Endodermal cell (in vitro differentiated cells): ENCODE measurements at regions not wholly inside any gene's neighbourhood (a gene's known extent, or its start where the extent isn't known, plus 50 kb on each side); places are given as distances from the start of the nearest gene placed in this dataset.

ENCODE experiments used
- DNase-seq: peaks from one replicate; pipeline ENCODE4 v3.0.0-alpha.2; 2017
- H3K27ac ChIP-seq: 2 replicates; pipeline ENCODE4 v1.5.1; 2013; ENCODE audit warnings: mild to moderate bottlenecking, low read depth, low read length, moderate library complexity
- H3K27me3 ChIP-seq: 2 replicates; pipeline ENCODE4 v1.6.1; 2013; ENCODE audit warnings: mild to moderate bottlenecking, low read length, moderate library complexity; ENCODE audit not compliant: insufficient read depth, control insufficient read depth, poor library complexity, severe bottlenecking
- H3K36me3 ChIP-seq: 2 replicates; pipeline ENCODE4 v1.7.0; 2013; ENCODE audit warnings: mild to moderate bottlenecking, low read length, moderate library complexity; ENCODE audit not compliant: control insufficient read depth, insufficient read depth
- H3K4me1 ChIP-seq: one replicate; pipeline ENCODE4 v1.7.0; 2013; ENCODE audit warnings: low read length; ENCODE audit not compliant: control insufficient read depth, insufficient read depth
- H3K4me3 ChIP-seq: 2 replicates; pipeline ENCODE4 v1.5.1; 2013; ENCODE audit warnings: mild to moderate bottlenecking, low read length, moderate library complexity
- H3K9ac ChIP-seq: 2 replicates; pipeline ENCODE4 v1.6.1; 2013; ENCODE audit warnings: mild to moderate bottlenecking, low read length, moderate library complexity; ENCODE audit not compliant: poor library complexity, severe bottlenecking; ENCODE audit errors: extremely low read depth
- H3K9me3 ChIP-seq: 2 replicates; pipeline ENCODE4 v1.6.1; 2013; ENCODE audit warnings: mild to moderate bottlenecking, low read length, moderate library complexity; ENCODE audit not compliant: control insufficient read depth
- H3K27ac Mint-ChIP-seq: 2 replicates; pipeline ENCODE4 v1.8.0; 2020; ENCODE audit warnings: mixed read lengths
- H3K27me3 Mint-ChIP-seq: 2 replicates; pipeline ENCODE4 v1.8.0; 2021; ENCODE audit warnings: mild to moderate bottlenecking, mixed read lengths; ENCODE audit not compliant: insufficient read depth
- H3K36me3 Mint-ChIP-seq: 2 replicates; pipeline ENCODE4 v1.8.0; 2020; ENCODE audit warnings: low read depth, mixed read lengths
- H3K4me1 Mint-ChIP-seq: 2 replicates; pipeline ENCODE4 v1.8.0; 2020; ENCODE audit warnings: mixed read lengths
- H3K4me3 Mint-ChIP-seq: 2 replicates; pipeline ENCODE4 v1.8.0; 2020; ENCODE audit warnings: mild to moderate bottlenecking, moderate library complexity, mixed read lengths
- H3K9me3 Mint-ChIP-seq: 2 replicates; pipeline ENCODE4 v1.8.0; 2020; ENCODE audit warnings: mild to moderate bottlenecking, mixed read lengths
- CTCF ChIP-seq: fragments of 200-600 bp; sonication (generic); conservative IDR thresholded peaks from 2 replicates; pipeline ENCODE4 v1.5.0; 2021; ENCODE audit warnings: antibody characterized with exemption, mild to moderate bottlenecking
- WGBS, 2 experiments: methylation state at CpG; one replicate each; pipeline versions ENCODE4 v1.1.5 to v1.1.7; 2013; ENCODE audit warnings: missing lambda C conversion rate in 2 of 2, mixed read lengths in 1 of 2; ENCODE audit not compliant: insufficient coverage in 1 of 2, insufficient read length in 1 of 2; 5-methylcytosine and 5-hydroxymethylcytosine counted together

DNA sequence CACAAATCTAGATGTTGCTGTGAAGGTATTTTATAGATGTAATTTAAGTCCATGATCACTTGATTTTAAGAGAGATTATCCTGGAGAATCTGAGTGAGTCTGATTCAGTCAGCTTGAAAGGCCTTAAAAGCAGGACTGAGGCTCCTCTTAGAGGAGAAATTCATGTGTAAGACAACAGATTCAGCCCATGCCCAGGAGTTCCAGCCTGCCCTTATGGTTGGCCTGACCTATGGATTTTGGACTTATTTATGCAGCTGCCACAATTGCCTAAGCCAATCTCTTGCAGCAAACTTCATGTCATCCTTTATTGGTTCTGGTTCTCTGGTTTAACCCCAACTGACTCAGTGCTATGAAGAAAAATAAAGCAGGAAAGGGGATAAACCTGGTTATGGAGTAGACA, 296.5 kb upstream of the RASGRP1 start:
- Histone ChIP-seq H3K27me3 (peaks cover 20% of the 10 kb centered on the region), H3K4me3 (no peak overlapping the region), H3K4me1 (no peaks in the 10 kb centered on the region), H3K36me3 (no peaks in the 10 kb centered on the region), H3K9ac (no peak overlapping the region), H3K27ac (no peak overlapping the region), H3K9me3 (no peaks in the 10 kb centered on the region)
- Mint-ChIP-seq H3K27ac (no peak overlapping the region), H3K4me1 (no peaks in the 10 kb centered on the region), H3K4me3 (no peak overlapping the region), H3K27me3 (peaks cover 19% of the 10 kb centered on the region), H3K9me3 (no peaks in the 10 kb centered on the region), H3K36me3 (no peaks in the 10 kb centered on the region)
- no peak for TF ChIP-seq CTCF
- DNase-seq, result no peak

- Histone ChIP-seq H3K36me3 (no peaks in the 10 kb centered on the region), H3K9me3 (no peaks in the 10 kb centered on the region), H3K27ac (no peak overlapping the region), H3K9ac (no peak overlapping the region), H3K4me1 (no peaks in the 10 kb centered on the region), H3K27me3 (peaks cover 20% of the 10 kb centered on the region), H3K4me3 (no peak overlapping the region)
- Mint-ChIP-seq H3K9me3 (no peaks in the 10 kb centered on the region), H3K4me1 (no peaks in the 10 kb centered on the region), H3K27ac (no peak overlapping the region), H3K27me3 (peaks cover 18% of the 10 kb centered on the region), H3K4me3 (no peak overlapping the region), H3K36me3 (no peaks in the 10 kb centered on the region)
- WGBS, 2 experiments, result no CpG with 5 or more reads among the region's 1 CpG
- no peak for TF ChIP-seq CTCF
- no peak for DNase-seq
Measured at GRCh38 chr15:38862099-38862498, 297.5 kb upstream of the RASGRP1 start.

- no peak for TF ChIP-seq CTCF
- Histone ChIP-seq H3K27me3 (peaks cover 20% of the 10 kb centered on the region), H3K36me3 (no peaks in the 10 kb centered on the region), H3K27ac (no peak overlapping the region), H3K4me3 (no peak overlapping the region), H3K9ac (no peak overlapping the region), H3K4me1 (no peaks in the 10 kb centered on the region), H3K9me3 (no peaks in the 10 kb centered on the region)
- 90% methylated on average over 4 of the region's 4 CpGs; no CpG with 5 or more reads in 1 of the 2 experiments for WGBS, 2 experiments
- Mint-ChIP-seq H3K27ac (no peak overlapping the region), H3K9me3 (no peaks in the 10 kb centered on the region), H3K4me3 (no peak overlapping the region), H3K27me3 (peaks cover 12% of the 10 kb centered on the region), H3K36me3 (no peaks in the 10 kb centered on the region), H3K4me1 (peaks cover 2% of the 10 kb centered on the region)
- DNase-seq, result no peak
Measured at GRCh38 chr15:38863381-38863780, 298.8 kb upstream of the RASGRP1 start.
